ENCODE measurements at regions not wholly inside any gene's neighbourhood (a gene's known extent, or its start where the extent isn't known, plus 50 kb on each side); places are given as distances from the start of the nearest gene placed in this dataset.
"Not testable (repeated sequence)": the region's sequence is repeated elsewhere in the genome, so short reads cannot be mapped to it uniquely, and the experiment has no call there.

DNA sequence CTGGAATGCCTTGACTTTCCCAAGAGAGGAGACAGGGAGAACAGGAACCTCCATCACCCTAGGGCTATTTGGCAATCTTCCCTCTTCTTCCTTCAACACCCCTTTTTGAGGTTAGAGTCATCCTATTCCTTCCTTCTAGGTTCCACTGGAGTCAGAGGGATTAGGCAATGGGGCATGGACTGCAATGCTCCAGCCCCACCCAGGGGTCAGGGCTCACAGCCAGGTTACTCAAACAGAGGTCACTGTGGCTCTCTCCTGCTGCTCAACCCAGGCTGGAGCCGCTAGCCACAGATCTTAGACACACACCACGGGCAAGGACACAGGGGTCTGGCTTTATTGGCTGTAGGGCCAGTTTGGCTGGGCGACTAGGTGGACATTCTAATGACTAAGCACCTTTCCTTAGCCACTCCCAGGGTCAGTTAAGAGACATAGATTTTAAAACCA lies 145.5 kb upstream of the NRIP1 start:
- Mint-ChIP-seq H3K27me3 (ENCODE audit: low read depth, poor library complexity) (peaks cover 10% of the 10 kb centered on the region), H3K9me3 (no peaks in the 10 kb centered on the region), H3K4me1 (peaks cover 36% of the 10 kb centered on the region), H3K4me3 (no peak overlapping the region), H3K27ac (no peak overlapping the region), H3K36me3 (ENCODE audit: low read depth) (no peaks in the 10 kb centered on the region)
- no peak for DNase-seq
- TF ChIP-seq, protein P1, sequence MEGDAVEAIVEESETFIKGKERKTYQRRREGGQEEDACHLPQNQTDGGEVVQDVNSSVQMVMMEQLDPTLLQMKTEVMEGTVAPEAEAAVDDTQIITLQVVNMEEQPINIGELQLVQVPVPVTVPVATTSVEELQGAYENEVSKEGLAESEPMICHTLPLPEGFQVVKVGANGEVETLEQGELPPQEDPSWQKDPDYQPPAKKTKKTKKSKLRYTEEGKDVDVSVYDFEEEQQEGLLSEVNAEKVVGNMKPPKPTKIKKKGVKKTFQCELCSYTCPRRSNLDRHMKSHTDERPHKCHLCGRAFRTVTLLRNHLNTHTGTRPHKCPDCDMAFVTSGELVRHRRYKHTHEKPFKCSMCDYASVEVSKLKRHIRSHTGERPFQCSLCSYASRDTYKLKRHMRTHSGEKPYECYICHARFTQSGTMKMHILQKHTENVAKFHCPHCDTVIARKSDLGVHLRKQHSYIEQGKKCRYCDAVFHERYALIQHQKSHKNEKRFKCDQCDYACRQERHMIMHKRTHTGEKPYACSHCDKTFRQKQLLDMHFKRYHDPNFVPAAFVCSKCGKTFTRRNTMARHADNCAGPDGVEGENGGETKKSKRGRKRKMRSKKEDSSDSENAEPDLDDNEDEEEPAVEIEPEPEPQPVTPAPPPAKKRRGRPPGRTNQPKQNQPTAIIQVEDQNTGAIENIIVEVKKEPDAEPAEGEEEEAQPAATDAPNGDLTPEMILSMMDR (IDR thresholded peaks at IDR 0.05): no peak

GRCh38 chr21:15211491-15212133 lies 146.8 kb upstream of the NRIP1 start:
- Mint-ChIP-seq H3K4me3 (no peak overlapping the region), H3K27ac (no peak overlapping the region), H3K27me3 (ENCODE audit: low read depth, poor library complexity) (peaks cover 10% of the 10 kb centered on the region), H3K4me1 (peaks cover 36% of the 10 kb centered on the region), H3K9me3 (no peaks in the 10 kb centered on the region), H3K36me3 (ENCODE audit: low read depth) (no peaks in the 10 kb centered on the region)
- DNase-seq: no peak
- TF ChIP-seq, protein P1 (IDR thresholded peaks at IDR 0.05): no peak

DNA sequence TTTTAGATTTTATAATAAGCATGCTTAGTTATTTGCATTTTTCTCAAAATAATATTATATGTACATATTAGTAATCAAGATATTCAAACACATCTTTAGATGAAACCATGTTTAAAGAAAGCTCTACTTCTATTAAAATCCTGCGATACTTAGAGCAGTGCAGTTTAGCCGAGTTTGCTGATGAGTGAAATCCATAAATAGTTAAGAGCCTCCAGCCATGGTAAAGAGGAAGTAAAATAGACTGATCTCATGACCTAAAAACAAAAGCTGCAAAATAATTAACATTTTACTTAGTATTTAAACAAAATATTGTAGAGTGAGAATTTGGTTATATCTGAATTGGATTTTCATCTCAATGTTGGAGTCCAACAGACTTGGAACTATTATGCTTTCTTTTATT lies 147.4 kb upstream of the NRIP1 start:
- Mint-ChIP-seq H3K36me3 (ENCODE audit: low read depth) (no peaks in the 10 kb centered on the region), H3K27ac (no peak overlapping the region), H3K9me3 (no peaks in the 10 kb centered on the region), H3K4me1 (peaks cover 36% of the 10 kb centered on the region), H3K4me3 (no peak overlapping the region), H3K27me3 (ENCODE audit: low read depth, poor library complexity) (peaks cover 10% of the 10 kb centered on the region)
- TF ChIP-seq, protein P1 (IDR thresholded peaks at IDR 0.05): no peak
- DNase-seq: no peak

DNA sequence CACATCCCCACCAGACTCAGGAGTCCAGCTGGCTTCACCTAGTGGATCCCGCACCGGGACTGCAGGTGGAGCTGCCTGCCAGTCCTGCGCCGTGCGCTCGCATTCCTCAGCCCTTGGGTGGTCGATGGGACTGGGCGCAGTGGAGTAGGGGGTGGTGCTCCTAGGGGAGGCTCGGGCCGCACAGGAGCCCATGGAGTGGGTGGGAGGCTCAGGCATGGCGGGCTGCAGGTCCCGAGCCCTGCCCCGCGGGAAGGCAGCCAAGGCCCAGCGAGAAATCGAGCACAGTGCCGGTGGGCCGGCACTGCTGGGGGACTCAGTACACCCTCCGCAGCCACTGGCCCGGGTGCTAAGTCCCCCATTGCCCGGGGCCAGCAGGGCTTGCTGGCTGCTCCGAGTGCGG lies 153.7 kb upstream of the NRIP1 start:
- not testable (repeated sequence) for H3K27me3 Mint-ChIP-seq (ENCODE audit: low read depth, poor library complexity); H3K36me3 Mint-ChIP-seq (ENCODE audit: low read depth); H3K9me3 Mint-ChIP-seq; DNase-seq; H3K27ac Mint-ChIP-seq; H3K4me3 Mint-ChIP-seq
- peaks cover 39% of the 10 kb centered on the region for H3K4me1 Mint-ChIP-seq

GRCh38 chr21:15219039-15219438 lies 154.2 kb upstream of the NRIP1 start:
- Mint-ChIP-seq H3K27ac (no peak overlapping the region), H3K36me3 (ENCODE audit: low read depth) (no peaks in the 10 kb centered on the region), H3K27me3 (ENCODE audit: low read depth, poor library complexity) (no peaks in the 10 kb centered on the region), H3K4me1 (peaks cover 45% of the 10 kb centered on the region), H3K4me3 (no peak overlapping the region), H3K9me3 (peaks cover 6% of the 10 kb centered on the region)
- DNase-seq: no peak
- TF ChIP-seq, protein P1 (IDR thresholded peaks at IDR 0.05): no peak

DNA sequence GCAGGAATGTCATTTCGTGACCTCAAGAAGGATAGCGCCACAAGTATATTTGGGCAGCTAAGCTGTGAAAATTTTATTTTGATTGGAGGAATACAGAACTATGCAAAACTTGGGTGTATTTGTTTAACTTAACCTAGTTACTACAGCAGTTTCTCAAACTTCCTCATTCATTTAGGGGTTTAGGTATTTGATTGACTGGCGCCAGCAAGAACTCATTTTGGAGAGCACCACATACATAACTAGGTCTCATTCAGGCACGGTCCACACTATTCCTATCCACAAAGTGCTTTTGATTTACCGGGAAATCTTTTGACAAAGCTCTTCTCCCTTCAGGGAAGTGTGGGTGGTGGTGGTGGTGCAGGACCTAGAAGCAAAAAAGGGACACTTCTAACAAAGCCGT lies 155.1 kb upstream of the NRIP1 start:
- Mint-ChIP-seq H3K27me3 (ENCODE audit: low read depth, poor library complexity) (no peaks in the 10 kb centered on the region), H3K4me1 (peaks cover 48% of the 10 kb centered on the region), H3K9me3 (peaks cover 6% of the 10 kb centered on the region), H3K36me3 (ENCODE audit: low read depth) (no peaks in the 10 kb centered on the region), H3K27ac (peak overlapping the region; percentile 93), H3K4me3 (no peak overlapping the region)
- TF ChIP-seq, protein P1 (IDR thresholded peaks at IDR 0.05): no peak
- no peak for DNase-seq

Data from nephron progenitor cell (in vitro differentiated cells).